Hepatic stellate cell (primary cell): ENCODE measurements at regions not wholly inside any gene's neighbourhood (a gene's known extent, or its start where the extent isn't known, plus 50 kb on each side); places are given as distances from the start of the nearest gene placed in this dataset.
"Not testable (repeated sequence)": the region's sequence is repeated elsewhere in the genome, so short reads cannot be mapped to it uniquely, and the experiment has no call there.

Experiments used
- DNase-seq: peaks from one replicate; pipeline ENCODE4 v3.0.0; 2011; ENCODE audit warnings: low spot score

DNA sequence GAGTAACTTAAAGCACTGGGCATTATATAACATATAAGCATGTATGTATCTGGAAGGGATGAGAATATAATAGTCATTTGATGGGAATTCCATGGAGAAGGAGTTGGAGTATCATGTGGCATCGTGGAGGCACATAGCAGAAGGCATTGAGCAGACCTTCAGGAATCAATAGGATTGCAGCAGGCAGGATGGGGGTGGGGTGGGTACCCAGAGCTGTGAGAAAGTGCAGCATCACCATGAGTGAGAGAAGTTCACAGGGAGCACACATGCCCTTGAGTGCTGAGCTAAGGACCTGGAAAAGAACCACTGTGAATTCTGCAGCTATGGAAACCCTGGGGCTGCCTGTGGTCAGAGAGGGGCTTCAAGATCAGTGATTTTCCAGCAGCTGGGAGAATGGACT is 57.3 kb downstream of the MED10 start:
- no peak for DNase-seq

DNA sequence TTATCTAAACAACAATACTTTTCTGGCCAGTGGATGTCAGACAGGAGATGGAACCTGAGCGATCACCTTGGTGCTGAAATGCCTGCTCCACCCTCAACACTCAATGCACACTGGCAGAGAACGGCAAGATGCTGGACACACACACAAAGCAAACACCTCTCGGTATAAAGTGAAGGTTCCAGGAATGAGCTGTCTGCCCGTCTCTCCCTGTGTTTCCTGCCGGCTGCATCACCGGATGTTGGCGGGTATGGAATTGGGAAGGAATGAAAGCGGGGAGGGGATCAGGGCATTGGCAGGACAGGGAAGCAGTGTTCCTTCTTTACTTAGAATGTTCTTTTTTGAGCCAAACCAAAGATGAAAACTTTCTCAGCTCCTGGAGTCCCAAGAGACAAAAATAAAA is 59.2 kb downstream of the MED10 start:
- no peak for DNase-seq

DNA sequence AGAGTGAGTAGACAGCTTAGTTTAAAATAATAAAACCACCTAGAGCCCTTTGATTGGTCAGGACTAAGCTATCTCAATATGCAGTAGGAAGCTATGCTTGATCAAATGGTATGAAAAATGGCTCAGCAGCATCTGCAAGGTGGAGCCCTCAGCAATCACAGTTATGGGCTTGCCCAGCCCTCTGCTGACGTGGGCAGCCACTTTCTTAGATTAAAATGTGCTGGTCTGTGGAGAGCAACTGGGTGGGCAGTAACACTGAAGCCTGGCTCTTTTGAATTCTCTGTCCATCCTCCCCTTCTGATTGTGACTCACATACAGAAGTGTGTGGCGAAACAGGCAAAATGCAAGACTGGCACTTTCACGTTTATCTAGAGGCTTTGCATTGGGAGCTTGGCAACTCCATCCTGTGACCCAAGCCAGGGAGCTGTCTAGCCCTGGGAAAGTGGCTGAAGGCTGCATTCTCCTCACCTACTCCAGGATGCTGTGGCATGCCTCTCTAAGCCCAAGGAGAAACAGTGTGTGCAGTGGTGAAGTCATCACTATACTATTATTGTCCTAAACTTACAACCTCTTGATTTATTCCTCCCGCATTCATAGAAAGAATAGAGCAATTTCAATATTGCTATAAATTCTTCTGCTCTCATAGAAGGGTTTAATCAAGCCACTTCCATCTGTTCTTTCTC is 61.1 kb downstream of the MED10 start:
- no peak for DNase-seq

DNA sequence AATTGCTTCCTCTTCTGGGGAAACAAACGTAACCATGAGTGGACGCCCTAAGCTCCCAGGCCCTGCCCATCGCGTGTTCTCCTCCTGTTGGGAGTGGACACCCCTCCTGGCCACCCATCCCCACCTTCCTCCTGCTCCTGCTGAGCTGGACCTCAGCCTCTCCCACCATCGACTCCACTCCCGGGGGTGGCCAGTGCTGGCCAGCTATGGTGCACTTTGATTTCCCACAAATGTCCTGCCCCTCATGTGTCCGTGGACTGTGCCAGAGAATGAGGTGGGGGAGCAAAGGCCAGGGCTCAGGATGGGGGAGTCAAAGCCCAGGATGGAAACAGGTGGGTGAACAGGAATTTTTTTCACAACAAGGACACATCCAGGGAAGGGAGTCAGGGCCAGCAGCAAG is 62.8 kb downstream of the MED10 start:
- DNase-seq: no peak

DNA sequence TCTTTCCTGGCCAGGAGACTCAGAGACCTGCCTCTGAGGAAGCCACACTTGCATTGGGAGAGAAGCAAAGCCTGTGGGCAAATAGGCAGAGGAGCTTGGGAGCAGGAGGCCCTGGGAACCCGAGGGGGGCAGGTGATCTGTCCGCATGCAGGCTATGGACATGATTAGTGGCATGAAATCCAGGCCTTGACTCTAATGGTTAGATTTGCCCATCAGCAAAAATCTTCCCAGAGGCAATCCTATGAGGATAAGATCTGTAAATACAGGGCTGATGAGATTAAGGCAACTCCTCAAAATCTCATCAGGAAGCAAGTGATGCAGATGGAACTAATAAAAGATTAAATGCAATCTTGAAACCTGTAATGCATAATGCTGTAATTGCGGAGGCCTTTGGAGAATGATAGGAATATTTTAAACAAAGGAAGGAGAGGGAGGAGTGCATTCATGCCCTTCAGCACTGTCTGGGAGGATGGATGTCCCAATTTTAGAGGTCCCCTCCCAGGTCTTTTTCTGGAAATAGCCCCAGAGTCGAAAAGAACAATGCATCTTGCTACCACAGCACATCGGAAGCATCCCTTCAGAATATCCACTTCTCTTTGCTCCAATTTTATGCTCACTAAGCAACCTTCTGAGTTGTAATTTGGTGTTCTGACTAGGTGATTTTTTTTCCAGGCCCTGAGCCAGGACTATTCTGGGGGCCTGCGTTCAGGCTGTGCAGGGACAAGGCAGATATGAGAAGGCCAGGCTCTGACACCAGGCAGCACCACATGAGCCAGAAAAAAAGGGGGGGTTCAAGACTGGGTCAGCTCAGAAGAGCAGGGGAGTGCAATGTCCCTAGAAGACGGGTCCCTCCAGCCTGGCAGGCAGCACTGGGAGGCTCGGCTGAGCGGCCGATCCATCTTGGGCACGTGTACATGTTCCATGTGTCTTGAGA is 66.5 kb downstream of the MED10 start:
- no peak for DNase-seq

DNA sequence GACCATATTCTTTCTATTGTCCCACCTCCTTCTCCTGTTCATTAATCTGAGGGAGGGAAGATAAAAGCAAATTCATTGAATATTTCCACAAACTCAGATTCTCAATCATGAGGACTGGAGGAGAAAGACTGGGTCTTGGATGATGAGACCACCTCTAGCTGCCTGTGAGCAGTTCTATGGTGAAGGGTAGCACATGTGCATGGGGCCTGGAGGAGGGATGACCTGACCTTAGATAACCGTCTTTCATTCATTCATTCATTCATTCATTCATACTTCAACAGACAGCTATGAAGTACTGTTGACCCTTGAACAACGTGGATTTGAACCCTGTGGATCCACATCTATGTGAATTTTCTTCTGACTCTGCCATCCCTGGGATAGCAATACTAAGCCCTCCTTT is 68.4 kb downstream of the MED10 start:
- DNase-seq: no peak

DNA sequence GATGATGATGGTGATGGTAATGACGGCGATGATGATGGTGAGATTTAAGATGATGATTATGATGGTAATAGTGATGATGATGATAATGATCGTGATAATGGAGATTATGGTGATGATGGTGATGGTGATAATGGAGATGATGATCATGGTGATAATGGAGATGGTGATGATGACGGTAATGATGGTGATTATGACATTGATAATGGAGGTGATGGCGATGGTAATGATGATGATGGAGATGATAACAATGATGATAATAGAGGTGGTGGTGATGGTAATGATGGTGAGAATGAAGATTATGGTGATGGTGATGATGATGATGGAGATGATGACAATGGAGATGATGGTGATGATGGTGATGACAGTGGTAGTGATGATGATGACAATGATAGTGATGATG is 69.7 kb downstream of the MED10 start:
- DNase-seq: no peak

DNA sequence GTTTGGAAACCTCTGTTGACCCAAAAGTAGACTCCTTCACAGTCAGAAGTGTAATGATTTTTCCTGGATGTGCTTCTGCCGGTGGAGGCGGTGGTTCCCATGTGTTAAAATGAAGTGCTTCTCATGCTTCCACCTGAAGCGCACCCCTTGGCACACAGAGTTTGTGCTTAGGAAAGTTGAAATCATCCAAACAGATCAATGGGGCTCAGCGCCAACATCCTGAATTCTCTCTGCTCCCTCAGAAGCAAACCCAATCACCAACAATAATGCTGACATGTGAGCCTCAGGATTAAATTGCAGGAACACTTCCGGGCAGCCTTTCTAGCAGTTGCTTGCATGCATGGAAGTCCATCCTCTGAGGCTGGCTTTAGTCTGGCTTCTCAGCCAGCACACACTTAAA is 71.0 kb downstream of the MED10 start:
- no peak for DNase-seq

DNA sequence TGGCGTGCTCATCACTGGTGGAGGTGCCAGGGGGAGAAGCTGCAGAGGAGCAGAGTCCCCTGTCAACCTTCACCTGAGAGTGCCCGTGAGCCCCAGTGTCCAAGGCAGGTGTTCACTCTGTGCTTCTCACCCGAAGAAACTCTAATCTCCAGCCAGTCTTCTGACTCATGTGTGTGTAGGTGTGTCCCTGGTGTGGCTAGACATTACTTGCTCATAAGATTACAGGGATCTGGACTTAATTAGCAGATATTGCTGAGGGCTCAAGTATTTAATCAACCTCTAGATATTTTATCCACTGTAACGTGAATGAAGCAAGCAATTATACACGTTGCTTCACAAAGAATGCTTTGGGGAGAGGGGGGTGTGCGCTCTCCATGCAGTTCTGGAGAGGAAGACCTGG is 72.5 kb downstream of the MED10 start:
- DNase-seq: no peak

DNA sequence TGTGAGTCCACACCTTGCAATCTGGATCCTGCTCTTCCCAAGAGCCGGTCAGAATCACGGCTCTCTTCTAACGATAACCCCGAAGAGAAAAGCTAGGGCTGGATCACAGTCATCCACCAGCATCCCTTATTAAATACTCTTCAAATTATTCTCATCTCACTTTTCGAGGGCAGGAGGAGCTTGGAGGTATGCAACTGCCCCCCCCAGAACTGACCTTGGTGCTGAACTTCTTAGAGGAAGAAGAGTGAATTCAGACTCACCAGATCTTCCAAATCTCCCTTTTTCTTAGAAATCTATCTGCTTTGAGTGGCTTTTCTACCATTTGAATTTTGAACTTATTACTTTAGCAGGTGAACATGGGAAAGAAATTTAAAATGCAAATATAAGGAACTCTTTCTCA is 75.7 kb downstream of the MED10 start:
- DNase-seq: no peak

DNA sequence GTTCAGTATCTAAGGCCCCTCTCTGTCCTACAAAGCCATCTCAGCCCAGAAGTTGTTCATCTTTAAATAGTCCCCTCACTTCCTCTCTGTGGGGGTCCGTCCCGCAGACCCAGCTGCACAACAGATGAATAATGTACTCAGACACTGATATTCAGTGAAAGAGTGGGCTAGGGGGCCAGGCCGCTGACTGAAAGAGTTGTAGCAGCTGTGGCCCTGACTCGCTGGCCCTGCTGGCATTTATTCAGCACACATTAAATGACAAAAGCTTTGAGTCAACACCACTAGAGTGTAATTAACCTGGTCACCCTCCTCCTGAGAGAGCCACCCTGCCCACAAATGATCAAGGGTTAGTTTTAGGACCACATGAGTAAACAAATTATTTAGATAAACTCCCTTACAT is 76.3 kb downstream of the MED10 start:
- no peak for DNase-seq

DNA sequence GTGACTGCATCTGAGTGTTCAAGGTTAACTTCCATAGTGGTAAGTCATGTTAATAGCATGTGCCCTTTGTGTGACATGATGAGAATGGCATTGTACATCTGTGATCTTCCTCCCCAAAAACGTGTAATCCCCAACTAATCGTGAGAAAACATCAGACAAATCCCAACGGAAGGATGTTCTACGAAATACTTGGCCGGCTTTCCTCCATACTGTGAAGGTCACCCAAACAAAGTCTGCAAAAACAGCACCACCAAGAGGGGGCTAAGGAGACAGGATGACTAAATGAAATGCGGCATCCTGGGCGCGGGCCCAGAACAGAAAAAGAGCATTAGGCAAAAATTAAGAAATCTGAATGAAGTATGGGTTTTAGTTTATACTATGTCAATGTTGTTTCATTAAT is 81.8 kb downstream of the MED10 start:
- no peak for DNase-seq

DNA sequence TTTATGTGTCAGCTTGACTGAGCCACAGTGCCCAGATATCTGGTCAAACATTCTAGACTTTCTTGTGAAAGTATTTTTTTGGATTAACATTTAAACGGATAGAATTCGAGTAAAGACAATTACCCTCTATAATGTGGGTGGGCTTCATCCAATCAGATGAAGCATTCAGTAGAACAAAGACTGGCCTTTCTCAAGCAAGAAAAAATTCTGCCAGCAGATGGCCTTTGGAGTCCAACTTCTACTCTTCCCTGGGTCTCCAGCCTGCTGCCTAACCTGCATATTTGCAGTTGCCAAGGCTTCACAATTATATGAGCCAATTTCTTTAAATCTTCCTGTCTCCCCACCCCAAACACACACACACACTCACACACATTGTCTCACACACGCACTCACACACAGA is 86.4 kb downstream of the MED10 start:
- DNase-seq: no peak

DNA sequence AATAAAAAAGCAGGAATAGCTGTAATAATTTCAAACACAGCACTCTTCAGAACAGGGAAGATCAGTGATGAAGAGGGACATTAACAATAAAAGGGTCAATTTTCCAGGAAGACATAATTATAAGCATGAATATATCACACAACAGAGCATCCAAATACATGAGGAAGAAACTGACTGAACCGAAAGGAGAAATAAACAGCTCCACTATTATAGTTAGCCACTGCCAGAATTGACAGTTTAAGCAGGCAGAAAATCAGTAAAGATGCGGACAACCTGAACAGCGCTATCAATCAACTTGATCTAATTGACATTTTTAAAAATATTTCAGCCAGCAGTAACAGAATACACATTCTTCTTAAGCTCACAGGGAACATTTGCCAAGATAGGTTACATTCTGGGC is 89.1 kb downstream of the MED10 start:
- no peak for DNase-seq

DNA sequence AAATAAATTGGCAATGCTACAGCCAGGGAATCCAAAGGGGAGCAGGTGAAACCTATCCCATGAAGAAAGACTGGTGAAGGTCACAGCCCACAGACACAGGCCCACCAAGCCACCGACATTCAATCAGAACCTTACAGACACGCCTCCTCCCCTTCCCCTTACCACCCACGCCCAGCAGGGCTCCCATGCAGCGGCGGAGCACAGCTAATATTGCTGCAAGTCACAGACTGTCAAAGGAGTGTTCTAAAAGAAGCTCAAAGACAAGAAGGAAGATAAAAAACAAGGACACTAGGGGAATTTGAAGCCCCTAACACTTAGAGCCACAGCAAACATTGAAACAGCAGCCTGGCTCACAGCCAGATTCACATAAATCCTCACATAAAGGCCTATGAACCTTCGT is 91.2 kb downstream of the MED10 start:
- no peak for DNase-seq

DNA sequence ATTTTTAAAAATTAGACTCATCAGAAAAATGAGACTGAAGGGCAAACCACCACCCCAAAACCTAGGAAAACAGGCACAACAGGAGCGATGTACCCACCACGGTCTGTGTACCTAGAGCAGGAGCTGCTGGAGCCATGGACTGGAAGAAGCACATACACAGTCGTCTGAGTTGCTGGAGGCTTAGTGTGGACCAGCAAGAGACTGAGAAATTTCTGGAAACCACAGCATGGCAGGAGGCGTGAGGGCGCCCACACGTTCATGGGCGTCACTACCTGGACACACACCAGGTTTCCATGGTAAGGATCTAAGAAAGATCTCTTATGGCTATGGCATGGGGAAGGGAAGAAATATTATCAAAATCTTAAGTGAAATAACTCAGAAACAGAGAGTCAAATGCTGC is 91.9 kb downstream of the MED10 start:
- no peak for DNase-seq

DNA sequence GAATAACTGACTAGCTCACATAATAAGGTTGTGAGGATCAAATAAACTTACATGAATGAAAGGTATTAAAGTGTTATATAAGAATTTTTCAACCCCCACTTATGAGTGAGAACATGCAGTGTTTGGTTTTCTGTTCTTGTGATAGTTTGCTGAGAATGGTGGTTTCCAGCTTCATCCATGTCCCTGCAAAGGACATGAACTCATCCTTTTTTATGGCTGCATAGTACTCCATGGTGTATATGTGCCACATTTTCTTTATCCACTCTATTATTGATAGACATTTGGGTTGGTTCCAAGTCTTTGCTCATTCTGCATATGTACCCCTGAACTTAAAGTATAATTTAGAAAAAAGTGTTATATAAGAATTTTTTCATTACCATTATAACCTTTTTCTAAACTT is 93.9 kb downstream of the MED10 start:
- not testable (repeated sequence) for DNase-seq

DNA sequence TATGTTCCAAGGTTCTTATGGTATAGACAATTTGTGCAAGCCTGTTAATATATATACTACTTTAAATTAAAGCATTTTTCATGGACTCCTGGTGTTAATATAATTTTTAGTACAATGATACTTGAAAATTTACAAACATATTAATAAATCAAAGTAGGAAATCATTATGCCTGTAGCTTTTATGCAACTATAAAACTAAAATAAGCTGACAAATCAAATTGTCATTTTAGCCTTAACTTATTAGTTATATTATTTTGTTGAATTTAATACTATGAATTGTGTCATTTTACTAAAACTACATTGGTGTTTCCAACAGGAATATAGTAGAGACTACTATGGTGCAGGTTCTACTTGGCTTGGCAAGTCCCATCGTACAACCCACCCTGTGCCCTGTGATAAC is 96.0 kb downstream of the MED10 start:
- DNase-seq: no peak

DNA sequence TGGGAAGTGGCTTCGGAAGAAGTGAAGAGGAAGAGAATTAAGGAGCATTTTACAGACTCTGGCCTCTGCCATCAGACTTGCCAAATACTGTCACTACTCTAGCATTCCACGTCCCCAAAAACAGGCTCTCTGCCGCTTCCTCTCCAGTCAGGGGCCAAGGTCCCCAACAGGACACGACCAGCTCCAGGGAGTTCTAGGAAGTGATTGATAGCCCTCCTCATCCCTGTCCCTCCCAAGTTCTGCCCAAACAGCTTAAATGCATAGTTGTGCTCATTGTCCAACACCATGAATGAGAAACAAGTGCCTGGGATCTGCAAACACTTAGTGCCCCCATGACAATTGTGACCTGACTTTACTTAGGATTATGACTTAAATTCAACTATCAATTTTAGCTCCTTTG is 96.5 kb downstream of the MED10 start:
- DNase-seq: no peak

DNA sequence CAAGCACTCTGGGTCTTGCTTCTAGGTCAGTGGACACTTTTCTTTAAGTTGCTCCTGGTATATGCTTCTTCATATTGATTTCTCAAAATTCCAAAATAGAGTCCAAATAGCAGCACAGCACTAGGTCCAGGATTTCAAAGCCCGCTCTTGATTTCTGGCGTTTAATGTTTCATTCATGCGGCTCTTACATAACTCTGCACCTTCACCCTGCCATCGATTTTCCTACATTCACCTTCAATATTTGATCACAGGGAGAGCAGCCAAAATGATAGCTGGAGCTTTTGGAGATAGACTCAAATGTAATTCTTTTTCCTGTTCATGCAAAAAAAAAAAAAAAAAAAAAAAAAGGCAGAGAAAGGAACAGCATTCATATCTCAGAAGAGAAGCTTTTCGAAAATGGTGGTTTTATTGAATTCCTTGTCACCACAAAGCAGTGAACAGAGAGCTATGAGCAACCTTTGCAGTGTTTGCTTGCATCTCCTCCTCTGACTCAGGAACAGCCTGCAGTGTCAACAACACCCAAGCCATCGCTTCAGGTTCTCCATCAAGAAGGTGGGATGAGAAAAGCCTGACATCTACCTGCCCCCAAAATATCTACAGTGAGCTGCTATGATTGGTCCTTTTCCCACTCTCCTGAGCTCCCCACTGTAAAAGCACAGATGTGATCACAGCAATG is 97.8 kb downstream of the MED10 start:
- no peak for DNase-seq

DNA sequence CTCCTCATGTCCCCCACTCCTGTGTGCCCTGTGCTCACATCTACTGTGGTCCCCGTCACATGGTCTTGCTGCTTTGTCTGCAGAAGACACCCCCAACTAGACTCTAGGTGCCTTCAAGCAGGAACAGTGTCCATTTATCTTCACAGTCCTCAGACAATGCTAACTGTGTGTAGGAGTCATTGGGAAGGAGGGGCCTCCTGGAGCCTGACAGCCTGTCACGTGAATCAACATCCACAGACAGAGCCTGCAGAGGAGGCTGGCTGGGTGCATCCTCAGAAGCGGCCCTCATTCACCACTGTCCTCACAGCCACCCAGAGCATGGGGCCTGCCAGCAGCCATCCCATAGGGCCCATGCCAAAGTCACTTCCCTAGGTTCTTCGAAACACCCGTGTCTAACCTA is 98.7 kb downstream of the MED10 start:
- DNase-seq: no peak

DNA sequence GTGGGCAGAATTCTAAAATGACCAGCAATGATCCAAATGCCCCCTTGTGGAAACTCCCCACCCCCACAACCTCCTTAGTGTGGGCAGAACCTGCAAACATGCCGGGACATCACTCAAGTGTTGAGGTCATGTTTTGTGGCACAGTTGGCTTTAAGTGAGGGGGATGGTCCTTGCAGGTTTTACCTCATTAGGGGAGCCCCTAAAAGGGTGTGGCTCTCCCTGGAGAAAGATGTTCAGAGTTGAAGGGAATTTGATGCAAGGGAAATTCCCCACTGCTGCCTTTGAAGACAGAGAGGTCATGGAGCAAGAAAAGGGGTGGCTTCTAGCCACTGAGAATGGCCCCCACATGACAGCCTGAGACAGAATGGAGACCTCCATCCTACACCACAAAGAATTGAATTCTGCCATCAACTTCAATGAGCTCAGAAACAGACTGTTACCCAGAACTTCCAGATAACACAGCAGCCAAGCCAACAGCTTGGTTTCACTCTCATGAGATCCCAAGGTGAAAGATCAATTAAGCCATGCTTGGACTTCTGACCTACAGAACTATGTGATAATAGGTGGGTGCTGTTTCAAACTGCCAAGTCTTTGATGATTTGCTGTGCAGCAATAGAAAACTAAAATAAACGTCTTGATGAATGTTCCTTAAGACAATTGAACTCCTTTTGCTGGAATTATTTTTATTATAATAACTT is 103.4 kb downstream of the MED10 start:
- DNase-seq: no peak

DNA sequence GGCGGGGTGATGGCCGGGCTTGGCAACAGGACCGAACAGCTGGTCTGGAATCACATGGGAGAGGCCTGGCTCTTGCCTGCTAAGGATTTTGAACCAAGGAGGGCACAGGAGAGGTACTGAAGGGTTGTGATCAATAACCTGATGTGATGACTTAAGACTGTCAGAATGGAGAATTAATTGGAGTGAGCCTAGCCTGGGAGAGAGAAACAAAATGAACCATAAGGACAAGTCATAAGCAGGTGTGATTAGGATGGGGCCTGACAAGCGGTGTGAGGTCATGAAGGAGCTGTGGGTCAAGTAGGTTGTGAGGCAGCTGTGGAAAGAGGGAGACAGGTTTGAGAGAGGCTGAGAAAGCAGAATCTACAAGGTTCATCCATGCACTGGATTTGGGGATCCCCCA is 104.6 kb downstream of the MED10 start:
- no peak for DNase-seq
